BJ (cell line): ENCODE measurements at regions not wholly inside any gene's neighbourhood (a gene's known extent, or its start where the extent isn't known, plus 50 kb on each side); places are given as distances from the start of the nearest gene placed in this dataset.

Experiments
- CTCF ChIA-PET: fragments of 350-600 bp; formaldehyde crosslinking; extraction: SDS; loops from one replicate; lab custom pipeline; 2021; ENCODE audit warnings: antibody characterized with exemption, inconsistent platforms; lab: Yijun Ruan, JAX
- POLR2A ChIA-PET: fragments of 300-600 bp; sonication (Branson Sonifier 250); formaldehyde crosslinking; extraction: SDS; loops from one replicate; lab custom pipeline; 2021; ENCODE audit warnings: antibody characterized with exemption; lab: Charles Lee
- DNase-seq: peaks from one replicate; pipeline ENCODE4 v3.0.0-alpha.2; 2011; ENCODE audit warnings: low read depth
- H3K27me3 ChIP-seq: 2 replicates; pipeline ENCODE4 v1.6.0; 2011; ENCODE audit warnings: low read length; ENCODE audit not compliant: control insufficient read depth, insufficient read depth
- H3K36me3 ChIP-seq: 2 replicates; pipeline ENCODE4 v1.5.1; 2011; ENCODE audit warnings: low read length; ENCODE audit not compliant: control insufficient read depth, insufficient read depth
- H3K4me3 ChIP-seq: 2 replicates; pipeline ENCODE4 v1.5.1; 2011; ENCODE audit warnings: low read depth, mild to moderate bottlenecking, control low read depth, low read length
- CTCF ChIP-seq: IDR thresholded peaks from 2 replicates; pipeline ENCODE4 v1.5.1; 2011; ENCODE audit warnings: low read depth, mild to moderate bottlenecking, control low read depth, inconsistent platforms, low read length, moderate library complexity; ENCODE audit not compliant: insufficient read depth

- Histone ChIP-seq H3K4me3 (no peak overlapping the region), H3K27me3 (no peaks in the 10 kb centered on the region), H3K36me3 (no peaks in the 10 kb centered on the region)
- ChIA-PET POLR2A (no interaction called here), CTCF (no interaction called here)
- no peak for DNase-seq
- no peak for TF ChIP-seq CTCF
Measured at GRCh38 chr4:188308142-188308541, 168.9 kb downstream of the TRIML1 start.

GRCh38 chr4:188316391-188316790, 177.2 kb downstream of the TRIML1 start:
- POLR2A ChIA-PET, result no interaction called here

GRCh38 chr4:188328966-188329365, 189.7 kb downstream of the TRIML1 start:
- no peak overlapping the region for H3K4me3 ChIP-seq
- DNase-seq, result no peak
- POLR2A ChIA-PET, result no interaction called here
- H3K27me3 ChIP-seq, result no peaks in the 10 kb centered on the region
- no peak for TF ChIP-seq CTCF
- CTCF ChIA-PET, result no interaction called here
- H3K36me3 ChIP-seq, result no peaks in the 10 kb centered on the region

More at GRCh38 chr4:188316391-188316790, 177.2 kb downstream of the TRIML1 start:
- H3K27me3 ChIP-seq, result no peaks in the 10 kb centered on the region
- no peak for DNase-seq
- H3K4me3 ChIP-seq, result no peak overlapping the region
- no peaks in the 10 kb centered on the region for H3K36me3 ChIP-seq
- CTCF ChIA-PET, result no interaction called here
- no peak for TF ChIP-seq CTCF

- TF ChIP-seq CTCF, result no peak
- Histone ChIP-seq H3K4me3 (no peak overlapping the region), H3K27me3 (no peaks in the 10 kb centered on the region), H3K36me3 (no peaks in the 10 kb centered on the region)
- ChIA-PET POLR2A (no interaction called here), CTCF (no interaction called here)
- DNase-seq, result no peak
Measured at GRCh38 chr4:188329521-188329920, 190.3 kb downstream of the TRIML1 start.

- DNase-seq, result no peak
- H3K36me3 ChIP-seq, result no peaks in the 10 kb centered on the region
- ChIA-PET POLR2A (no interaction called here), CTCF (no interaction called here)
- no peaks in the 10 kb centered on the region for H3K27me3 ChIP-seq
- H3K4me3 ChIP-seq, result no peak overlapping the region
- no peak for TF ChIP-seq CTCF
Measured at GRCh38 chr4:188332265-188332664, 193.0 kb downstream of the TRIML1 start.
